Lung (tissue), 11 donors: ENCODE measurements at regions not wholly inside any gene's neighbourhood (a gene's known extent, or its start where the extent isn't known, plus 50 kb on each side); places are given as distances from the start of the nearest gene placed in this dataset.

Experiments used
- ATAC-seq: fragments of 200-7000 bp; cut with Tn5 transposase; one replicate; pipeline ENCODE4 v1.9.1; 2020; ENCODE audit warnings: moderate number of reproducible peaks; ENCODE audit not compliant: insufficient read depth, low FRiP score
- DNase-seq, 3 donors: peaks; one replicate each; pipeline ENCODE4 v3.0.0-alpha.2; 2013 to 2017
- H3K27ac ChIP-seq, 2 donors: one replicate each; pipeline ENCODE4 v1.5.1; 2013; ENCODE audit warnings: mild to moderate bottlenecking in 2 of 2, moderate library complexity in 2 of 2, control low read depth in 1 of 2, inconsistent platforms in 1 of 2, low read depth in 1 of 2, low read length in 1 of 2
- H3K27me3 ChIP-seq, 3 donors: one replicate each; pipeline ENCODE4 v1.5.1; 2013; ENCODE audit warnings: low read length in 2 of 3; ENCODE audit not compliant: control insufficient read depth in 3 of 3, insufficient read depth in 3 of 3
- H3K36me3 ChIP-seq, 4 donors: one replicate each; pipeline ENCODE4 v1.5.1; 2013; ENCODE audit warnings: low read length in 4 of 4, mild to moderate bottlenecking in 1 of 4, moderate library complexity in 1 of 4; ENCODE audit not compliant: control insufficient read depth in 4 of 4, insufficient read depth in 4 of 4
- H3K4me1 ChIP-seq, 5 donors: one replicate each; pipeline ENCODE4 v1.5.1; 2013; ENCODE audit warnings: low read length in 5 of 5, mild to moderate bottlenecking in 2 of 5, moderate library complexity in 1 of 5; ENCODE audit not compliant: control insufficient read depth in 5 of 5, insufficient read depth in 5 of 5
- H3K4me3 ChIP-seq: one replicate; pipeline ENCODE4 v1.5.1; 2013; ENCODE audit warnings: mild to moderate bottlenecking, control low read depth, moderate library complexity
- H3K9ac ChIP-seq, 2 donors: one replicate each; pipeline ENCODE4 v1.5.1; 2013; ENCODE audit warnings: low read length in 2 of 2, control low read depth in 1 of 2; ENCODE audit not compliant: insufficient read depth in 1 of 2
- H3K9me3 ChIP-seq, 4 donors: one replicate each; pipeline ENCODE4 v1.5.1; 2013; ENCODE audit warnings: low read length in 3 of 4, mild to moderate bottlenecking in 1 of 4, moderate library complexity in 1 of 4; ENCODE audit not compliant: control insufficient read depth in 4 of 4, insufficient read depth in 3 of 4
- CTCF ChIP-seq: IDR thresholded peaks from 2 replicates; pipeline ENCODE4 v1.5.1; 2012; ENCODE audit warnings: mild to moderate bottlenecking; ENCODE audit errors: control extremely low read depth, extremely low read depth
- WGBS, 2 donors: extraction: QIAGEN DNeasy Blood & Tissue Kit; methylation state at CpG; one replicate each; pipeline ENCODE4 v1.1.7; 2013; 5-methylcytosine and 5-hydroxymethylcytosine counted together
- donor health status: control.
- donor health status: control.
- donor health status: Bipolar disorder and iron deficiency.
- donor health status: healthy.
- donor health status: DM: yes; HTN: yes; CAD: no.

- TF ChIP-seq CTCF = no peak
- ATAC-seq (no peak), DNase-seq (no peak)
- Histone ChIP-seq H3K27ac (no peak overlapping the region), H3K4me3 (no peak overlapping the region), H3K9ac (no peak overlapping the region), H3K27me3 (peaks cover 4 to 36% (median 22%) of the 10 kb centered on the region in 3 donors), H3K36me3 (no peaks in the 10 kb centered on the region), H3K4me1 (no peaks in the 10 kb centered on the region), H3K9me3 (no peaks in the 10 kb centered on the region)
- 72 to 73% methylated on average over 6 of the region's 6 CpGs for WGBS, 2 donors
These were observed 265.4 kb upstream of the NFE2L3 start for GRCh38 chr7:25886387-25887240.

- H3K27me3 ChIP-seq = peaks cover 3 to 29% (median 17%) of the 10 kb centered on the region in 3 donors
- H3K9ac ChIP-seq = no peak overlapping the region
- no peak overlapping the region for H3K4me3 ChIP-seq
These were observed 264.7 kb upstream of the NFE2L3 start for GRCh38 chr7:25887266-25887665.

GRCh38 chr7:25887795-25888559, 264.0 kb upstream of the NFE2L3 start:
- no peak for TF ChIP-seq CTCF
- no peaks in the 10 kb centered on the region for H3K36me3 ChIP-seq
- WGBS, 2 donors = 96 to 97% methylated on average over 2 of the region's 2 CpGs
- H3K4me3 ChIP-seq = no peak overlapping the region
- DNase-seq = no peak
- no peaks in the 10 kb centered on the region for H3K4me1 ChIP-seq
- no peaks in the 10 kb centered on the region for H3K9me3 ChIP-seq
- H3K9ac ChIP-seq = no peak overlapping the region
- no peak for ATAC-seq
- H3K27ac ChIP-seq = no peak overlapping the region
- peaks cover 0 to 25% (median 12%) of the 10 kb centered on the region in 3 donors for H3K27me3 ChIP-seq

More at GRCh38 chr7:25887266-25887665, 264.7 kb upstream of the NFE2L3 start:
- Histone ChIP-seq H3K27ac (no peak overlapping the region), H3K9me3 (no peaks in the 10 kb centered on the region), H3K36me3 (no peaks in the 10 kb centered on the region), H3K4me1 (no peaks in the 10 kb centered on the region)
- WGBS, 2 donors = 75 to 95% methylated on average over 3 of the region's 3 CpGs
- DNase-seq (no peak), ATAC-seq (no peak)
- TF ChIP-seq CTCF = no peak
